Neural progenitor cell (in vitro differentiated cells): ENCODE measurements at regions not wholly inside any gene's neighbourhood (a gene's known extent, or its start where the extent isn't known, plus 50 kb on each side); places are given as distances from the start of the nearest gene placed in this dataset.

Experiments
- DNase-seq: peaks from one replicate; pipeline ENCODE4 v3.0.0-alpha.2; 2016; ENCODE audit warnings: low spot score
- H2AFZ ChIP-seq: fragments of 200-600 bp; sonication (generic); replicated peaks from 2 replicates; pipeline ENCODE4 v1.6.1; 2016; ENCODE audit warnings: antibody characterized with exemption
- H3F3A ChIP-seq: fragments of 200-600 bp; sonication (generic); 2 replicates; pipeline ENCODE4 v1.6.1; 2016; ENCODE audit warnings: antibody characterized with exemption, low read depth
- H3K27ac ChIP-seq: fragments of 200-600 bp; sonication (generic); 2 replicates; pipeline ENCODE4 v1.5.1; 2016; ENCODE audit warnings: mild to moderate bottlenecking
- H3K27me3 ChIP-seq: fragments of 200-600 bp; sonication (generic); 2 replicates; pipeline ENCODE4 v1.6.1; 2016; ENCODE audit warnings: mild to moderate bottlenecking, moderate library complexity
- H3K36me3 ChIP-seq: fragments of 200-600 bp; sonication (generic); 2 replicates; pipeline ENCODE4 v1.5.1; 2016
- H3K4me1 ChIP-seq: fragments of 200-600 bp; sonication (generic); 2 replicates; pipeline ENCODE4 v1.6.1; 2016; ENCODE audit warnings: mixed run types
- H3K4me2 ChIP-seq: fragments of 200-600 bp; sonication (generic); 2 replicates; pipeline ENCODE4 v1.6.1; 2016
- H3K4me3 ChIP-seq: fragments of 200-600 bp; sonication (generic); 2 replicates; pipeline ENCODE4 v1.5.1; 2016
- H3K79me2 ChIP-seq: fragments of 200-600 bp; sonication (generic); 2 replicates; pipeline ENCODE4 v1.6.1; 2016; ENCODE audit warnings: low read depth
- H3K9ac ChIP-seq: fragments of 200-600 bp; sonication (generic); 2 replicates; pipeline ENCODE4 v1.6.1; 2016
- H3K9me3 ChIP-seq: fragments of 200-600 bp; sonication (generic); 2 replicates; pipeline ENCODE4 v1.5.1; 2016; ENCODE audit warnings: low read depth
- H4K20me1 ChIP-seq: fragments of 200-600 bp; sonication (generic); 2 replicates; pipeline ENCODE4 v1.6.1; 2016; ENCODE audit warnings: low read depth
- H3K27ac Mint-ChIP-seq: 3 replicates; pipeline ENCODE4 v1.8.0; 2021; ENCODE audit warnings: mixed read lengths
- H3K27me3 Mint-ChIP-seq: 2 replicates; pipeline ENCODE4 v1.8.0; 2022; ENCODE audit warnings: low read depth, mild to moderate bottlenecking, inconsistent platforms, moderate library complexity, mixed read lengths; ENCODE audit not compliant: insufficient read depth
- H3K36me3 Mint-ChIP-seq: 3 replicates; pipeline ENCODE4 v1.8.0; 2021; ENCODE audit warnings: mixed read lengths
- H3K4me1 Mint-ChIP-seq: 3 replicates; pipeline ENCODE4 v1.8.0; 2021; ENCODE audit warnings: mixed read lengths
- H3K4me3 Mint-ChIP-seq: 3 replicates; pipeline ENCODE4 v1.8.0; 2021; ENCODE audit warnings: mild to moderate bottlenecking, moderate library complexity, mixed read lengths
- H3K9me3 Mint-ChIP-seq: 3 replicates; pipeline ENCODE4 v1.8.0; 2020; ENCODE audit warnings: mixed read lengths
- EZH2 ChIP-seq: fragments of 200-600 bp; sonication (generic); IDR thresholded peaks from 2 replicates; pipeline ENCODE4 v1.6.1; 2017; ENCODE audit warnings: antibody characterized with exemption, mild to moderate bottlenecking, moderate library complexity
- EZH2phosphoT487 ChIP-seq: fragments of 200-600 bp; sonication (generic); IDR thresholded peaks from 2 replicates; pipeline ENCODE4 v1.6.1; 2017; ENCODE audit warnings: antibody characterized with exemption
- TF ChIP-seq, protein P1 (sequence below): fragments of 200-600 bp; sonication (generic); IDR thresholded peaks from 2 replicates; pipeline ENCODE4 v1.5.1; 2017; ENCODE audit warnings: antibody characterized with exemption, mild to moderate bottlenecking

DNA sequence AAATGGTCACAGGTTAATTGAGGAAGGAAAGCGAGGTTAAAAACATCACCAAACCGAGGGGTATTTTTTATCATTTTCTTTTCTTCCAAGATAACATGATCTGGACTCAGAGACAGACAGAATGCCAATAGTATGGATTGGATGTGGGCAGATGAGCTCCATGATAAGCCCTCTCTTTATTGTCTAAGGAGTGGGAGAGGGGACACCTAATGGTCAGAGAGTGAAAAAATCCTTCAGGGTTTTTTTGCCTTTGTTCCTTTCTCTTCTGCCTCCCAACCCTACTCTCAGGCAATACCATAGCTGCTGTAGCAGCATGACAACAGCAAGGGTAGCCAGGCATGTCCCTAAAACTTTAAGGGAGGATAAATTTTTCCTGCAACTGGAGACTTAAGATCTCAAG lies 94.7 kb downstream of the DIRAS2 start:
- Mint-ChIP-seq H3K4me1 (peaks cover 28% of the 10 kb centered on the region), H3K27me3 (no peaks in the 10 kb centered on the region), H3K9me3 (peaks cover 16% of the 10 kb centered on the region), H3K4me3 (no peak overlapping the region), H3K36me3 (no peaks in the 10 kb centered on the region), H3K27ac (no peak overlapping the region)
- H2AFZ ChIP-seq: no peak overlapping the region
- H3F3A ChIP-seq: no peaks in the 10 kb centered on the region
- no peak overlapping the region for H3K9ac ChIP-seq
- H3K27me3 ChIP-seq: no peaks in the 10 kb centered on the region
- DNase-seq: peak; percentile 4
- TF ChIP-seq EZH2phosphoT487 (no peak), EZH2 (no peak)
- TF ChIP-seq, protein P1, sequence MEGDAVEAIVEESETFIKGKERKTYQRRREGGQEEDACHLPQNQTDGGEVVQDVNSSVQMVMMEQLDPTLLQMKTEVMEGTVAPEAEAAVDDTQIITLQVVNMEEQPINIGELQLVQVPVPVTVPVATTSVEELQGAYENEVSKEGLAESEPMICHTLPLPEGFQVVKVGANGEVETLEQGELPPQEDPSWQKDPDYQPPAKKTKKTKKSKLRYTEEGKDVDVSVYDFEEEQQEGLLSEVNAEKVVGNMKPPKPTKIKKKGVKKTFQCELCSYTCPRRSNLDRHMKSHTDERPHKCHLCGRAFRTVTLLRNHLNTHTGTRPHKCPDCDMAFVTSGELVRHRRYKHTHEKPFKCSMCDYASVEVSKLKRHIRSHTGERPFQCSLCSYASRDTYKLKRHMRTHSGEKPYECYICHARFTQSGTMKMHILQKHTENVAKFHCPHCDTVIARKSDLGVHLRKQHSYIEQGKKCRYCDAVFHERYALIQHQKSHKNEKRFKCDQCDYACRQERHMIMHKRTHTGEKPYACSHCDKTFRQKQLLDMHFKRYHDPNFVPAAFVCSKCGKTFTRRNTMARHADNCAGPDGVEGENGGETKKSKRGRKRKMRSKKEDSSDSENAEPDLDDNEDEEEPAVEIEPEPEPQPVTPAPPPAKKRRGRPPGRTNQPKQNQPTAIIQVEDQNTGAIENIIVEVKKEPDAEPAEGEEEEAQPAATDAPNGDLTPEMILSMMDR: no peak
- peaks cover 21% of the 10 kb centered on the region for H3K4me1 ChIP-seq
- H3K27ac ChIP-seq: no peak overlapping the region
- H3K9me3 ChIP-seq: peaks cover 5% of the 10 kb centered on the region
- no peaks in the 10 kb centered on the region for H4K20me1 ChIP-seq
- no peaks in the 10 kb centered on the region for H3K79me2 ChIP-seq
- no peaks in the 10 kb centered on the region for H3K36me3 ChIP-seq
- H3K4me2 ChIP-seq: no peak overlapping the region
- H3K4me3 ChIP-seq: no peak overlapping the region

DNA sequence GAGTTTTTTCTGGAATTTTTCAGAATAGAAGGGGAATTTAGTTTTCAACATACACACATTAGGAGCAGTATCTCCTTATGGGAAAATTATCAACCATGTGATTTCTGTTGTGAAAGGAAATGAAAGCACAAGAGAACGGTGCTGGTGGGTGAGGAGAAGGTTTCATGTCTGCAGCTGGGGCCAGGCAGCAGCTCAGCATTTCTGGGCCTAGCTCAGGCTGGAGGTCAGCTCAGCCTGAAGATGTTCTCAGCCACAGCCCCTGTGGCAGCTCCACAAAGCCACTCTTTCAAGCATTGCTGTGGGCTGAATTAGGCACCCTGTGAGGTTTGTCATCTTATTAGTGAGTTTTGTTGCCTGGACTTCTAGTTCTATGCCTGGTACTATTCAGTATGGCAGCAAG lies 90.3 kb downstream of the DIRAS2 start:
- peak overlapping the region; percentile 18 for H2AFZ ChIP-seq
- H3F3A ChIP-seq: no peaks in the 10 kb centered on the region
- Mint-ChIP-seq H3K27me3 (no peaks in the 10 kb centered on the region), H3K36me3 (no peaks in the 10 kb centered on the region), H3K9me3 (peaks cover 26% of the 10 kb centered on the region), H3K4me3 (no peak overlapping the region), H3K4me1 (peaks cover 13% of the 10 kb centered on the region), H3K27ac (no peak overlapping the region)
- H3K27me3 ChIP-seq: no peaks in the 10 kb centered on the region
- H3K4me2 ChIP-seq: no peak overlapping the region
- no peak overlapping the region for H3K27ac ChIP-seq
- H3K79me2 ChIP-seq: no peaks in the 10 kb centered on the region
- H3K4me1 ChIP-seq: no peaks in the 10 kb centered on the region
- no peaks in the 10 kb centered on the region for H3K36me3 ChIP-seq
- H3K9ac ChIP-seq: no peak overlapping the region
- peaks cover 5% of the 10 kb centered on the region for H3K9me3 ChIP-seq
- no peak for DNase-seq
- TF ChIP-seq EZH2phosphoT487 (no peak), EZH2 (no peak)
- TF ChIP-seq, protein P1: no peak
- no peak overlapping the region for H3K4me3 ChIP-seq
- no peaks in the 10 kb centered on the region for H4K20me1 ChIP-seq

DNA sequence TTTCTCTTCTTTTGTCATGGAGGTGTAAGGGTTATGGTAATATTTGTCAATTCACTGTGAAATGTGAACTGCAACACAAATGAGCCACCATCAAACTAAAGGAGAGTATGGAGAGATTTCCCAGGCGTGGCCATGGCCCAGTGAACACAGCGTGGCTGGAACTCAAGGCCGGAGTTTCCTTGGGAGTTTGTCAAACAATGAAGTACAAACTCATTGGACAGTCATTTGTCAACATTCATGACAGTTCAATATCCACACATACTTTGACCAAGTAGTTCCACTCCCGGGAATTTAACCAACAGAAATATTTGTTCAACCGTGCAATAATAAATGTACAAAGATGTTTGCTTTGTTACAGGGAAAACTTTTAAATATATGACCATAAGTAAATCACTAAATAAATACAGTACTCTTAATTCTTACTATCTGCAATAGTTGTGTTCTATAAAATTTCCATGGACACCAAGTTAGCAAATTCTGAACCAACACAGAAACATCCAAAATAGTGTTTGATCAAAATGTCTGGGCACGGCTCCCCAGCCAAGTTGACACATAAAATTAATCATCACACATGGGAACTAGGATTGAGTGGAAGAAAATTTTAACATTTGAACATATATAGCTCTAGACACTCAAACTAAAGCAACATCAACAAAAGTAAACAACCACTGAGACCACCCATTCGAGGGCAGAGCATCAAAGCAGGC lies 87.1 kb downstream of the DIRAS2 start:
- Mint-ChIP-seq H3K36me3 (no peaks in the 10 kb centered on the region), H3K9me3 (peaks cover 10% of the 10 kb centered on the region), H3K4me3 (no peak overlapping the region), H3K27me3 (peaks cover 2% of the 10 kb centered on the region), H3K4me1 (peaks cover 16% of the 10 kb centered on the region), H3K27ac (peak overlapping the region; percentile 9)
- H2AFZ ChIP-seq: no peak overlapping the region
- no peak overlapping the region for H3K9ac ChIP-seq
- no peak overlapping the region for H3K4me2 ChIP-seq
- DNase-seq: no peak
- H3K27ac ChIP-seq: no peak overlapping the region
- H3K27me3 ChIP-seq: no peaks in the 10 kb centered on the region
- H3K9me3 ChIP-seq: no peaks in the 10 kb centered on the region
- TF ChIP-seq EZH2: no peak
- TF ChIP-seq, protein P1: no peak
- TF ChIP-seq EZH2phosphoT487: no peak
- H3K4me1 ChIP-seq: no peaks in the 10 kb centered on the region
- H4K20me1 ChIP-seq: no peaks in the 10 kb centered on the region
- no peaks in the 10 kb centered on the region for H3K36me3 ChIP-seq
- no peaks in the 10 kb centered on the region for H3F3A ChIP-seq
- no peaks in the 10 kb centered on the region for H3K79me2 ChIP-seq
- H3K4me3 ChIP-seq: no peak overlapping the region
